Neural progenitor cell (in vitro differentiated cells): ENCODE measurements at regions not wholly inside any gene's neighbourhood (a gene's known extent, or its start where the extent isn't known, plus 50 kb on each side); places are given as distances from the start of the nearest gene placed in this dataset.

ENCODE experiments used
- DNase-seq: peaks from one replicate; pipeline ENCODE4 v3.0.0-alpha.2; 2016; ENCODE audit warnings: low spot score
- H2AFZ ChIP-seq: fragments of 200-600 bp; sonication (generic); replicated peaks from 2 replicates; pipeline ENCODE4 v1.6.1; 2016; ENCODE audit warnings: antibody characterized with exemption
- H3F3A ChIP-seq: fragments of 200-600 bp; sonication (generic); 2 replicates; pipeline ENCODE4 v1.6.1; 2016; ENCODE audit warnings: antibody characterized with exemption, low read depth
- H3K27ac ChIP-seq: fragments of 200-600 bp; sonication (generic); 2 replicates; pipeline ENCODE4 v1.5.1; 2016; ENCODE audit warnings: mild to moderate bottlenecking
- H3K27me3 ChIP-seq: fragments of 200-600 bp; sonication (generic); 2 replicates; pipeline ENCODE4 v1.6.1; 2016; ENCODE audit warnings: mild to moderate bottlenecking, moderate library complexity
- H3K36me3 ChIP-seq: fragments of 200-600 bp; sonication (generic); 2 replicates; pipeline ENCODE4 v1.5.1; 2016
- H3K4me1 ChIP-seq: fragments of 200-600 bp; sonication (generic); 2 replicates; pipeline ENCODE4 v1.6.1; 2016; ENCODE audit warnings: mixed run types
- H3K4me2 ChIP-seq: fragments of 200-600 bp; sonication (generic); 2 replicates; pipeline ENCODE4 v1.6.1; 2016
- H3K4me3 ChIP-seq: fragments of 200-600 bp; sonication (generic); 2 replicates; pipeline ENCODE4 v1.5.1; 2016
- H3K79me2 ChIP-seq: fragments of 200-600 bp; sonication (generic); 2 replicates; pipeline ENCODE4 v1.6.1; 2016; ENCODE audit warnings: low read depth
- H3K9ac ChIP-seq: fragments of 200-600 bp; sonication (generic); 2 replicates; pipeline ENCODE4 v1.6.1; 2016
- H3K9me3 ChIP-seq: fragments of 200-600 bp; sonication (generic); 2 replicates; pipeline ENCODE4 v1.5.1; 2016; ENCODE audit warnings: low read depth
- H4K20me1 ChIP-seq: fragments of 200-600 bp; sonication (generic); 2 replicates; pipeline ENCODE4 v1.6.1; 2016; ENCODE audit warnings: low read depth
- H3K27ac Mint-ChIP-seq: 3 replicates; pipeline ENCODE4 v1.8.0; 2021; ENCODE audit warnings: mixed read lengths
- H3K27me3 Mint-ChIP-seq: 2 replicates; pipeline ENCODE4 v1.8.0; 2022; ENCODE audit warnings: low read depth, mild to moderate bottlenecking, inconsistent platforms, moderate library complexity, mixed read lengths; ENCODE audit not compliant: insufficient read depth
- H3K36me3 Mint-ChIP-seq: 3 replicates; pipeline ENCODE4 v1.8.0; 2021; ENCODE audit warnings: mixed read lengths
- H3K4me1 Mint-ChIP-seq: 3 replicates; pipeline ENCODE4 v1.8.0; 2021; ENCODE audit warnings: mixed read lengths
- H3K4me3 Mint-ChIP-seq: 3 replicates; pipeline ENCODE4 v1.8.0; 2021; ENCODE audit warnings: mild to moderate bottlenecking, moderate library complexity, mixed read lengths
- H3K9me3 Mint-ChIP-seq: 3 replicates; pipeline ENCODE4 v1.8.0; 2020; ENCODE audit warnings: mixed read lengths
- EZH2 ChIP-seq: fragments of 200-600 bp; sonication (generic); IDR thresholded peaks from 2 replicates; pipeline ENCODE4 v1.6.1; 2017; ENCODE audit warnings: antibody characterized with exemption, mild to moderate bottlenecking, moderate library complexity
- EZH2phosphoT487 ChIP-seq: fragments of 200-600 bp; sonication (generic); IDR thresholded peaks from 2 replicates; pipeline ENCODE4 v1.6.1; 2017; ENCODE audit warnings: antibody characterized with exemption
- TF ChIP-seq, protein P1 (sequence below): fragments of 200-600 bp; sonication (generic); IDR thresholded peaks from 2 replicates; pipeline ENCODE4 v1.5.1; 2017; ENCODE audit warnings: antibody characterized with exemption, mild to moderate bottlenecking

DNA sequence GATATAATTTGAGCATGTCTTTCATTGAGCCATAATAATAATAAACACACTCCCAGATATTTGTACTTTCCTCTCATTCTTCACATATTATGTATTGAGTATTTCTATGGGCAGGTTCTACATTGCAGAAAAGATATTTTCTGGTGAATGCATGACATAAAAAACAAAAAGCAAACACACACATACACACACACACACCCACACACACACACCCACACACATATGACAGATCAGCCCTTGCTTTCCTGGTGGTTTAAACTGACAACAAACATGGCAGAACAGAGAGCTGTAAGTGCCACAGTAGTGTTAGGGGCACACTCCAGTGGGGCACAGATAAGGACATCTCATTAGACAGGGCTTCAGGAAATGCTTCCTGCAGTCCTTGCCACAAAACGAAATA, 123.3 kb upstream of the LSM8 start:
- no peak overlapping the region for H3K9ac ChIP-seq
- no peaks in the 10 kb centered on the region for H3K4me1 ChIP-seq
- Mint-ChIP-seq H3K4me3 (no peak overlapping the region), H3K36me3 (no peaks in the 10 kb centered on the region), H3K9me3 (no peaks in the 10 kb centered on the region), H3K27me3 (no peaks in the 10 kb centered on the region), H3K4me1 (no peaks in the 10 kb centered on the region), H3K27ac (no peak overlapping the region)
- H3F3A ChIP-seq: no peaks in the 10 kb centered on the region
- H3K9me3 ChIP-seq: no peaks in the 10 kb centered on the region
- no peak overlapping the region for H3K4me2 ChIP-seq
- no peaks in the 10 kb centered on the region for H3K36me3 ChIP-seq
- no peak overlapping the region for H2AFZ ChIP-seq
- H3K4me3 ChIP-seq: no peak overlapping the region
- H4K20me1 ChIP-seq: no peaks in the 10 kb centered on the region
- H3K79me2 ChIP-seq: no peaks in the 10 kb centered on the region
- TF ChIP-seq EZH2phosphoT487 (no peak), EZH2 (no peak)
- TF ChIP-seq, protein P1, sequence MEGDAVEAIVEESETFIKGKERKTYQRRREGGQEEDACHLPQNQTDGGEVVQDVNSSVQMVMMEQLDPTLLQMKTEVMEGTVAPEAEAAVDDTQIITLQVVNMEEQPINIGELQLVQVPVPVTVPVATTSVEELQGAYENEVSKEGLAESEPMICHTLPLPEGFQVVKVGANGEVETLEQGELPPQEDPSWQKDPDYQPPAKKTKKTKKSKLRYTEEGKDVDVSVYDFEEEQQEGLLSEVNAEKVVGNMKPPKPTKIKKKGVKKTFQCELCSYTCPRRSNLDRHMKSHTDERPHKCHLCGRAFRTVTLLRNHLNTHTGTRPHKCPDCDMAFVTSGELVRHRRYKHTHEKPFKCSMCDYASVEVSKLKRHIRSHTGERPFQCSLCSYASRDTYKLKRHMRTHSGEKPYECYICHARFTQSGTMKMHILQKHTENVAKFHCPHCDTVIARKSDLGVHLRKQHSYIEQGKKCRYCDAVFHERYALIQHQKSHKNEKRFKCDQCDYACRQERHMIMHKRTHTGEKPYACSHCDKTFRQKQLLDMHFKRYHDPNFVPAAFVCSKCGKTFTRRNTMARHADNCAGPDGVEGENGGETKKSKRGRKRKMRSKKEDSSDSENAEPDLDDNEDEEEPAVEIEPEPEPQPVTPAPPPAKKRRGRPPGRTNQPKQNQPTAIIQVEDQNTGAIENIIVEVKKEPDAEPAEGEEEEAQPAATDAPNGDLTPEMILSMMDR: no peak
- no peak overlapping the region for H3K27ac ChIP-seq
- H3K27me3 ChIP-seq: no peaks in the 10 kb centered on the region
- DNase-seq: no peak

DNA sequence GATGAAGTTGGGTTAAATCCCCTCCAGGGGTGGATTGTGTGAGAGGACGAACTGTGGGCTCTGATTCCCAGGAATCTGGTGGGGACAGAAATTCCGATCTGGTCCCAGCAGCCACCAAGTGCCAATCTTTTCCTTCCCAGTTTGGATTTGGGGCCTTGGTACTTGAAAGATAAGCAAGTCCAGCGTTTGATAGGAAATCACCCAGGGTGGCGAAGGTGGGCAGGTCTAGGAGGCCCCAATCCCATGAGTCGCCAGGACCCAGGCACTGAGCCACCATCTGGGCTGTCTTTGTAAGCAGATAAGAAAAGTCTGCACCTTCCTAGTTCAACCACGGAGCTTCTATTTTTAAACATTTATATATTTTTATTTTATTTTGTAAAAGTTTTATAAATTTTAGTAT, 122.6 kb upstream of the LSM8 start:
- no peaks in the 10 kb centered on the region for H3K4me1 ChIP-seq
- no peak overlapping the region for H3K9ac ChIP-seq
- no peaks in the 10 kb centered on the region for H3K79me2 ChIP-seq
- H3K9me3 ChIP-seq: no peaks in the 10 kb centered on the region
- no peaks in the 10 kb centered on the region for H3K27me3 Mint-ChIP-seq
- no peak overlapping the region for H2AFZ ChIP-seq
- H3K4me3 Mint-ChIP-seq: no peak overlapping the region
- no peaks in the 10 kb centered on the region for H3K36me3 Mint-ChIP-seq
- H3K27ac ChIP-seq: no peak overlapping the region
- DNase-seq: no peak
- H3K4me1 Mint-ChIP-seq: no peaks in the 10 kb centered on the region
- no peaks in the 10 kb centered on the region for H3K9me3 Mint-ChIP-seq
- no peaks in the 10 kb centered on the region for H3F3A ChIP-seq
- no peaks in the 10 kb centered on the region for H3K36me3 ChIP-seq
- no peaks in the 10 kb centered on the region for H4K20me1 ChIP-seq
- H3K27me3 ChIP-seq: no peaks in the 10 kb centered on the region
- no peak for TF ChIP-seq EZH2
- TF ChIP-seq EZH2phosphoT487: no peak
- TF ChIP-seq, protein P1: no peak
- H3K4me2 ChIP-seq: no peak overlapping the region
- no peak overlapping the region for H3K4me3 ChIP-seq
- H3K27ac Mint-ChIP-seq: no peak overlapping the region

DNA sequence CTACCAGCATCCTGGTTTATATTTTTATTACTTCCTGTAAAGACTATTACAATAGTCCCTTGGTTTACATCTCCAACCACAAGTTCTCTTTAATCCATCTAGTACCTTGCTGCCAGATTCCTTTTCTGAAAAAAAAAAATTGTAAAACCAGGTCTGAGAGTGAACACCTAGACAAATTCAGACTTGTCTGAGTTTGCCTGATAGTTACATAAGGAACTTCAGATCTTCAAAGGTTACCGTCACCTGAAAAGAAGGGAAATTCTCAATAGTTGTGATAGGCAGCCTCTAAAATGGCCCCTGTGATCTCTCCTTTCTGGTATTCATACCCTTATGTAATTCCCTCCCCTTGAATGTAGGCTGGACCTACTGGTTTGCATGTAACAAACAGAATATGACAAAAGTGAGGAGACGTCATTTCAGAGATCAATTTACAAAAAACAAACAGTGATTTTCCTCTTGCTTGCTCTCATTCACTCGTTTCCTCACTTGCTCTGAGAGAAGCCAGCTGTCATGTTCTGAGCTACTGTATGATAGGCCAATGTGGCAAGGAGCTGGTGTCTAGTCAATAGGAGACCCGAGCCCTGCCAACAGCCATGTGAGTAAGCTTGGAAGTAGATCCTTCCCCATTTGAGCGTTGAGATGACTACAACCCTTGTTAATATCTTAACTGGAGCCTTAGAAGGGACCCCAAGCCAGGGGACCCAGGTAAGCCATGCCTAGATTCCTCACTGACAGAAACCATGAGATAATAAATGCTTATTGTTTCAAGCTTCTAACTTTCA, 110.9 kb upstream of the LSM8 start:
- H3K27me3 Mint-ChIP-seq: no peaks in the 10 kb centered on the region
- Histone ChIP-seq H3K9me3 (no peaks in the 10 kb centered on the region), H3K4me1 (no peaks in the 10 kb centered on the region), H3K27me3 (no peaks in the 10 kb centered on the region), H3K36me3 (no peaks in the 10 kb centered on the region), H3K4me2 (no peak overlapping the region), H2AFZ (no peak overlapping the region), H4K20me1 (no peaks in the 10 kb centered on the region), H3K4me3 (no peak overlapping the region), H3F3A (no peaks in the 10 kb centered on the region), H3K79me2 (no peaks in the 10 kb centered on the region), H3K9ac (no peak overlapping the region), H3K27ac (no peak overlapping the region)
- no peaks in the 10 kb centered on the region for H3K9me3 Mint-ChIP-seq
- TF ChIP-seq EZH2phosphoT487: no peak
- no peak for TF ChIP-seq EZH2
- TF ChIP-seq, protein P1: no peak
- DNase-seq: no peak
- H3K36me3 Mint-ChIP-seq: no peaks in the 10 kb centered on the region
- no peak overlapping the region for H3K4me3 Mint-ChIP-seq
- no peaks in the 10 kb centered on the region for H3K4me1 Mint-ChIP-seq
- H3K27ac Mint-ChIP-seq: no peak overlapping the region
